ENCODE measurements at regions not wholly inside any gene's neighbourhood (a gene's known extent, or its start where the extent isn't known, plus 50 kb on each side); places are given as distances from the start of the nearest gene placed in this dataset.
A peak's percentile ranks its signal among the peaks of the same experiment; 100 is the strongest.
"Not testable (repeated sequence)": the region's sequence is repeated elsewhere in the genome, so short reads cannot be mapped to it uniquely, and the experiment has no call there.

- intact Hi-C loops (cut with DNase I); H3K9me3 ChIP-seq (ENCODE audit: control insufficient read depth, low read length): not testable (repeated sequence)
- WGBS, 2 donors: 49 to 52% methylated on average over 8 of the region's 8 CpGs
Observed at GRCh38 chr21:9949510-9950289, 571.7 kb upstream of the TPTE start.

DNA sequence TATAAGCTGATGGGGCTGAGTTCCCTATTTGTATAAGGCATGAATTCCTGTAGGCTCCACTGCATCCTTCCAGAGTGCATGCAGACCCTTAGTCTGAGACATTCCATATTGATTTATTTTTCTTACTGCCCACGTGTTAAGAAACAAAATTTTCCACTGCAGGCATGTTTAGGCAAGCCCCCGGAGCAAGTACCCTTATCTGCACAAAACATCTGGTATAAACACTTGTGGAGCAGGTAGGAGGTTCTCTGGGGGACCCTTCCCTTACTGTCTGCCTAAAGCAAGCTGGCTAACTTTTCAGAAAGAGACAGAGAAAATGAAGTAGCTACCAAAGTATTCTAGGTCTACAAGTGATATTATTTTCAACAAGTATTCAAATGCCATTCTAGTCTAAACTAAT lies 571.0 kb upstream of the TPTE start:
- H3K27me3 ChIP-seq (ENCODE audit: control insufficient read depth in 1 of 2, insufficient read depth in 2 of 2, low read length in 1 of 2); H3K27ac ChIP-seq (ENCODE audit: low read depth in 1 of 2, low read length in 2 of 2); H3K36me3 ChIP-seq (ENCODE audit: control insufficient read depth in 1 of 2, insufficient read depth in 2 of 2, low read length in 1 of 2); intact Hi-C loops (cut with DNase I); H3K4me1 ChIP-seq (ENCODE audit: control insufficient read depth in 1 of 2, insufficient read depth in 2 of 2, low read length in 2 of 2); ATAC-seq (ENCODE audit: low FRiP score); DNase-seq; H3K9me3 ChIP-seq (ENCODE audit: control insufficient read depth, low read length); H3K4me3 ChIP-seq (ENCODE audit: low read length in 2 of 2): not testable (repeated sequence)
- WGBS, 2 donors: 21 to 24% methylated on average over 2 of the region's 2 CpGs

More at GRCh38 chr21:9949510-9950289, 571.7 kb upstream of the TPTE start:
- H3K27me3 ChIP-seq (ENCODE audit: control insufficient read depth in 1 of 2, insufficient read depth in 2 of 2, low read length in 1 of 2); H3K36me3 ChIP-seq (ENCODE audit: control insufficient read depth in 1 of 2, insufficient read depth in 2 of 2, low read length in 1 of 2); H3K27ac ChIP-seq (ENCODE audit: low read depth in 1 of 2, low read length in 2 of 2); DNase-seq; H3K4me1 ChIP-seq (ENCODE audit: control insufficient read depth in 1 of 2, insufficient read depth in 2 of 2, low read length in 2 of 2); H3K4me3 ChIP-seq (ENCODE audit: low read length in 2 of 2); ATAC-seq (ENCODE audit: low FRiP score): not testable (repeated sequence)

DNA sequence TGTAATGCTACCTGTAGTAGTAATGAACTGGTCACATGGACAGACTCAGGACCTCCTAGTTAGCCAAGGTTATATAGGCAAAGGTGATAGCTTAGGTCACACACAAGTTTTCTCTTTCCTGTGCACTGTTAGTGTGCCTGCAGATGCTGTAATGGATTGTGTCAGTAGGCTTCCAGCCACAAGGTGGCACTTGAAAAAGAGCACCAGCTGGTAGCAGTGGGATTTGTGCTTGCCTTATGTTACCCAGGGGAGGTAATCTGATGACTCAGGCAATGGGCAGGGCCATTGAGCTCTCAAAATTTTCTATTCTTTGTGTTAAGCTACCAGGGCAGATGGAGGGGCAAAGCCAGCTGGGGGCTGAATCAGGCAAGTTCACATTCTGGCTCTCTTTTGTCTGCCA lies 562.6 kb upstream of the TPTE start:
- H3K27me3 ChIP-seq (ENCODE audit: control insufficient read depth in 1 of 2, insufficient read depth in 2 of 2, low read length in 1 of 2); ATAC-seq (ENCODE audit: low FRiP score); H3K36me3 ChIP-seq (ENCODE audit: control insufficient read depth in 1 of 2, insufficient read depth in 2 of 2, low read length in 1 of 2); H3K4me3 ChIP-seq (ENCODE audit: low read length in 2 of 2); H3K4me1 ChIP-seq (ENCODE audit: control insufficient read depth in 1 of 2, insufficient read depth in 2 of 2, low read length in 2 of 2); DNase-seq; intact Hi-C loops (cut with DNase I); H3K9me3 ChIP-seq (ENCODE audit: control insufficient read depth, low read length); H3K27ac ChIP-seq (ENCODE audit: low read depth in 1 of 2, low read length in 2 of 2): not testable (repeated sequence)

DNA sequence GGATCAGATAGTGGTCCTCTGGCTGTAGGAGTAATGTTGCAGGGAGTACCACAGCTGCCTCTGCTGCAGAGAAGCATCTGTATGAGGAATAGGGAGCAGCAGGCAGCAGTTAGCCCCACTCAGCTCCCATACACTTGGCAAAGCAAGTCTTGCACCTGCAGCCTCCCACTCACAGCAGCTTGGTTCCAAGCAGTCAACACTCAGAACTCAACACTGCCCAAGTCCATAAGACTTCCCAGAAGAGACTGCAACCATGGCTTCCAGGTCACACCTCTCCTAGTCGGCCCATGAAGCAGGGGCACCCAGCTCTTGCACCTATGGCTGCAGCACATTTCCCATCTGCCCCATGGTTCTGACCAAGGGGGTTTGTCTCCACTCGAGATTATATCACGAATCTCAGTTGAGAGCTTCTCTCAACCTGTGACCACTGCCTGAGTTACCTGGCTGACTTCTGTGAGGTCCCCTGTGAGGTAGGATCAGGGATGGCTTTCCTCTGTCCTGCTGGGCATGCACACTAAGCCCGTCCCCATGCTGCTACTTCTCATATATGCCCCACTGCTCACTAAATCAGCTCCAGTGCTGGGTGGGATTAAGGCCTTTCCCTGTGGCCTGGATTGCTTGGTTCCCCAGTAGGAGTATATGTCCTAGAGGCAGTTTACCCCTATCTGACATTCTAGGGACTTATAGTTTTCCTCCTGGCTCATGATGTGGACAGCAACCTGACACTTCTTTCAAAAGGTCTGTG lies 562.0 kb upstream of the TPTE start:
- WGBS, 2 donors: 59 to 61% methylated on average over 3 to 4 of the region's 4 CpGs
- DNase-seq: peak in 1 of 2 donors; percentile 62
- H3K4me1 ChIP-seq (ENCODE audit: control insufficient read depth in 1 of 2, insufficient read depth in 2 of 2, low read length in 2 of 2); H3K36me3 ChIP-seq (ENCODE audit: control insufficient read depth in 1 of 2, insufficient read depth in 2 of 2, low read length in 1 of 2); H3K9me3 ChIP-seq (ENCODE audit: control insufficient read depth, low read length); H3K27me3 ChIP-seq (ENCODE audit: control insufficient read depth in 1 of 2, insufficient read depth in 2 of 2, low read length in 1 of 2); ATAC-seq (ENCODE audit: low FRiP score); H3K27ac ChIP-seq (ENCODE audit: low read depth in 1 of 2, low read length in 2 of 2); H3K4me3 ChIP-seq (ENCODE audit: low read length in 2 of 2); intact Hi-C loops (cut with DNase I): not testable (repeated sequence)

- H3K9me3 ChIP-seq (ENCODE audit: control insufficient read depth, low read length); H3K36me3 ChIP-seq (ENCODE audit: control insufficient read depth in 1 of 2, insufficient read depth in 2 of 2, low read length in 1 of 2); H3K4me3 ChIP-seq (ENCODE audit: low read length in 2 of 2); H3K4me1 ChIP-seq (ENCODE audit: control insufficient read depth in 1 of 2, insufficient read depth in 2 of 2, low read length in 2 of 2); DNase-seq; intact Hi-C loops (cut with DNase I); ATAC-seq (ENCODE audit: low FRiP score); H3K27ac ChIP-seq (ENCODE audit: low read depth in 1 of 2, low read length in 2 of 2); H3K27me3 ChIP-seq (ENCODE audit: control insufficient read depth in 1 of 2, insufficient read depth in 2 of 2, low read length in 1 of 2): not testable (repeated sequence)
- WGBS, 2 donors: 10 to 21% methylated on average over 1 of the region's 1 CpG
Observed at GRCh38 chr21:9969399-9969798, 552.0 kb upstream of the TPTE start.

GRCh38 chr21:9972018-9972417 lies 549.4 kb upstream of the TPTE start:
- H3K4me3 ChIP-seq (ENCODE audit: low read length in 2 of 2); intact Hi-C loops (cut with DNase I); H3K9me3 ChIP-seq (ENCODE audit: control insufficient read depth, low read length); DNase-seq; H3K4me1 ChIP-seq (ENCODE audit: control insufficient read depth in 1 of 2, insufficient read depth in 2 of 2, low read length in 2 of 2); H3K27ac ChIP-seq (ENCODE audit: low read depth in 1 of 2, low read length in 2 of 2); H3K36me3 ChIP-seq (ENCODE audit: control insufficient read depth in 1 of 2, insufficient read depth in 2 of 2, low read length in 1 of 2); H3K27me3 ChIP-seq (ENCODE audit: control insufficient read depth in 1 of 2, insufficient read depth in 2 of 2, low read length in 1 of 2); ATAC-seq (ENCODE audit: low FRiP score): not testable (repeated sequence)
- 10 to 38% methylated on average over 1 of the region's 1 CpG for WGBS, 2 donors

GRCh38 chr21:9978371-9978770 lies 543.0 kb upstream of the TPTE start:
- intact Hi-C loops (cut with DNase I); ATAC-seq (ENCODE audit: low FRiP score); H3K27me3 ChIP-seq (ENCODE audit: control insufficient read depth in 1 of 2, insufficient read depth in 2 of 2, low read length in 1 of 2); H3K36me3 ChIP-seq (ENCODE audit: control insufficient read depth in 1 of 2, insufficient read depth in 2 of 2, low read length in 1 of 2); H3K4me1 ChIP-seq (ENCODE audit: control insufficient read depth in 1 of 2, insufficient read depth in 2 of 2, low read length in 2 of 2); H3K4me3 ChIP-seq (ENCODE audit: low read length in 2 of 2); H3K9me3 ChIP-seq (ENCODE audit: control insufficient read depth, low read length); DNase-seq; H3K27ac ChIP-seq (ENCODE audit: low read depth in 1 of 2, low read length in 2 of 2): not testable (repeated sequence)
- WGBS, 2 donors: 42 to 55% methylated on average over 4 of the region's 4 CpGs

- H3K4me3 ChIP-seq (ENCODE audit: low read length in 2 of 2); H3K4me1 ChIP-seq (ENCODE audit: control insufficient read depth in 1 of 2, insufficient read depth in 2 of 2, low read length in 2 of 2); H3K9me3 ChIP-seq (ENCODE audit: control insufficient read depth, low read length); H3K36me3 ChIP-seq (ENCODE audit: control insufficient read depth in 1 of 2, insufficient read depth in 2 of 2, low read length in 1 of 2); DNase-seq; intact Hi-C loops (cut with DNase I); H3K27ac ChIP-seq (ENCODE audit: low read depth in 1 of 2, low read length in 2 of 2); H3K27me3 ChIP-seq (ENCODE audit: control insufficient read depth in 1 of 2, insufficient read depth in 2 of 2, low read length in 1 of 2); ATAC-seq (ENCODE audit: low FRiP score): not testable (repeated sequence)
- WGBS, 2 donors: 38 to 40% methylated on average over 2 of the region's 2 CpGs
Observed at GRCh38 chr21:9997507-9997906, 523.9 kb upstream of the TPTE start.

All from aorta (tissue), 5 donors.